Right atrium auricular region (tissue), 2 donors: ENCODE measurements at regions not wholly inside any gene's neighbourhood (a gene's known extent, or its start where the extent isn't known, plus 50 kb on each side); places are given as distances from the start of the nearest gene placed in this dataset.
"Not testable (repeated sequence)": the region's sequence is repeated elsewhere in the genome, so short reads cannot be mapped to it uniquely, and the experiment has no call there.

Source experiments
- DNase-seq: peaks from one replicate; pipeline ENCODE4 v3.0.0-alpha.2; 2019; ENCODE audit warnings: low spot score
- H3K27ac ChIP-seq, 2 donors: fragments of 200-600 bp; sonication (generic); 1 replicate in 1 of 2; 2 replicates in 1 of 2; pipeline ENCODE4 v1.5.1; 2016 to 2019
- H3K27me3 ChIP-seq, 2 donors: fragments of 200-600 bp; sonication (generic); one replicate each; pipeline versions ENCODE4 v1.5.1 to v1.6.0; 2017 to 2019
- H3K36me3 ChIP-seq: fragments of 200-600 bp; sonication (generic); one replicate; pipeline ENCODE4 v1.5.1; 2016
- H3K4me1 ChIP-seq, 2 donors: fragments of 200-600 bp; sonication (generic); one replicate each; pipeline versions ENCODE4 v1.5.1 to v1.6.0; 2017 to 2019
- H3K4me3 ChIP-seq, 2 donors: fragments of 200-600 bp; sonication (generic); 1 replicate in 1 of 2; 2 replicates in 1 of 2; pipeline ENCODE4 v1.5.1; 2017 to 2019; ENCODE audit warnings: mild to moderate bottlenecking in 1 of 2, moderate library complexity in 1 of 2
- H3K9me3 ChIP-seq, 2 donors: fragments of 200-600 bp; sonication (generic); one replicate each; pipeline ENCODE4 v1.5.1; 2019
- TF ChIP-seq, protein P1 (sequence below), 2 donors: fragments of 200-600 bp; sonication (generic); IDR thresholded peaks; one replicate each; pipeline ENCODE4 v1.5.1; 2019; ENCODE audit warnings: antibody characterized with exemption in 2 of 2

DNA sequence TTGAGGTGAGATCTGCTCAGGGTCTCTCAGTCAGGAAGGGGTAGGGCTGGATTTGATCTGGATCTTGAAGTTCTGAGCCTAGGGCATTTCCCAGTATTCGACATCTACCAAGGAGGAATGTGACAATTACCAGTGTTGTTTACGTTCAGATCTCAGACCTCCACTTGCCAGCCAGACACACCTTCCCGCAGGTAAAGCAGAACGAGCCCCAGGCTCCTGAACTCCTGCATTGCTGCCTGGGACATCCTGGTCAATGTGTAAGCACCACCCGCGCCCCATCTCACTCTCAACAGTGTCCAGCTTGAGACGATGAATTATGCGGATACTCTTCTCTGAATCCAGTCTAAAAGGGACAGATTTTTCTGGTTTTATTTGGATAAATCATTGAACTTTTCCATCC, 56.7 kb upstream of the PTCH1 start:
- Histone ChIP-seq H3K36me3 (no peaks in the 10 kb centered on the region), H3K27ac (no peak overlapping the region), H3K27me3 (no peaks in the 10 kb centered on the region), H3K4me1 (peaks cover 0 to 11% of the 10 kb centered on the region in 2 donors), H3K9me3 (no peaks in the 10 kb centered on the region), H3K4me3 (no peak overlapping the region)
- TF ChIP-seq, protein P1, sequence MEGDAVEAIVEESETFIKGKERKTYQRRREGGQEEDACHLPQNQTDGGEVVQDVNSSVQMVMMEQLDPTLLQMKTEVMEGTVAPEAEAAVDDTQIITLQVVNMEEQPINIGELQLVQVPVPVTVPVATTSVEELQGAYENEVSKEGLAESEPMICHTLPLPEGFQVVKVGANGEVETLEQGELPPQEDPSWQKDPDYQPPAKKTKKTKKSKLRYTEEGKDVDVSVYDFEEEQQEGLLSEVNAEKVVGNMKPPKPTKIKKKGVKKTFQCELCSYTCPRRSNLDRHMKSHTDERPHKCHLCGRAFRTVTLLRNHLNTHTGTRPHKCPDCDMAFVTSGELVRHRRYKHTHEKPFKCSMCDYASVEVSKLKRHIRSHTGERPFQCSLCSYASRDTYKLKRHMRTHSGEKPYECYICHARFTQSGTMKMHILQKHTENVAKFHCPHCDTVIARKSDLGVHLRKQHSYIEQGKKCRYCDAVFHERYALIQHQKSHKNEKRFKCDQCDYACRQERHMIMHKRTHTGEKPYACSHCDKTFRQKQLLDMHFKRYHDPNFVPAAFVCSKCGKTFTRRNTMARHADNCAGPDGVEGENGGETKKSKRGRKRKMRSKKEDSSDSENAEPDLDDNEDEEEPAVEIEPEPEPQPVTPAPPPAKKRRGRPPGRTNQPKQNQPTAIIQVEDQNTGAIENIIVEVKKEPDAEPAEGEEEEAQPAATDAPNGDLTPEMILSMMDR (IDR thresholded peaks at IDR 0.05), result no peak
- DNase-seq, result no peak

DNA sequence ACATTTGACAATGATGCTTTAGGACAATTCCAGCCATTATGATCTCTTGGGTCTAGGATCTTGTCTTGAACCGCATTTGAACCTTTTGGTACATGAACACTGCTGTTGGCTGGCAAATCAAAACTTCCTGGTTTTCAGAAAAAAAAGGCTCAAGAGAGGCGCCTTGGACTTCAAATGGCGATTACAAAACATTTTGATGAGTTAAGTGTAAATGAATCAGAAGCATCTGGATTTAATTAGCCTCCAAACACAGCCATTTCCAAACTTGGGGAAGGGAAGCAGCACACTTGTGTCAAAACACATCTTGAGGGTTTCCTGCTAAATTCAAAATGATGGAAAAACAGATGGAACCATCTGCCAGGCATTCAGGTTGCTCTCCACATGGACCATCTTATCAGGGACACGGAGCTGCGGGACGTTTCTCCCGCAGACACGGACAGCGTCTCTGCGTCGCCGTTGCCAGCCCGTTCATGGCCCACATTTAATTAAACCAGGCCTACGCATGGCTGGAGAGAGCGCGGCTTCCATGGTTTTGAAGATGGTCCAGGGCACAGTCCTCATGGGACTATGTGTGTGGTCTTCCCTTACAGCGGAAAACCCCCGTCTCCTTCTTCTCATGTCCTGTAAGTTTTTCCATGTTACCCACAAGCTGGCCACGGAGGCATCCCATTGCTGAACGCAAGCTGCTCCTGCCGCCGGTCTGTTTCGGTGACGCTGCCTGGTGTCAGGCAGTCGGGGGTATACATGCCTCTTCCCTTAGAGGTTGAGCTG, 55.8 kb upstream of the PTCH1 start:
- H3K27ac ChIP-seq, result no peak overlapping the region
- no peaks in the 10 kb centered on the region for H3K9me3 ChIP-seq
- no peak overlapping the region for H3K4me3 ChIP-seq
- DNase-seq, result no peak
- H3K36me3 ChIP-seq, result no peaks in the 10 kb centered on the region
- H3K4me1 ChIP-seq, result peaks cover 0 to 11% of the 10 kb centered on the region in 2 donors
- no peaks in the 10 kb centered on the region for H3K27me3 ChIP-seq
- TF ChIP-seq, protein P1 (IDR thresholded peaks at IDR 0.05), result no peak

DNA sequence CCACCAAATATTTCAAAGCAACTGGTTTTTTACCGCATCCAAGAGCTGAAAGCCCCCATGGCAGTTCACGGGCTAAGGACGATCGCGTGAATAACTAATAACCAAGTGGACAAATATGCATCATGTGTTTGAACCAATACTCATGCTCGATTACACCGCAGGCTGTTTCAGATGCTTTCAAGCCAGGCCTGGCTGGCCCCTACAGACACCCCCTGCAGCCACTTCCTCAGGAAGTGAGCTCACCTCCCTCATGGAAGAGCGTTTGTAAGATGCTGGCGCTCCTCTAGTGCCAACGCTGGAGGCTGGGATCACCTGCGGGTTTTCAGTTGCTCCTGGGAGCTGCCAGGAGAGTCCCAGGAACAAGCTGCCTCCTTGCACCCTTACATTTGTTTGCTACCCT, 53.9 kb upstream of the PTCH1 start:
- H3K4me1 ChIP-seq, result peaks cover 0 to 11% of the 10 kb centered on the region in 2 donors
- H3K27me3 ChIP-seq, result no peaks in the 10 kb centered on the region
- no peak overlapping the region for H3K4me3 ChIP-seq
- H3K36me3 ChIP-seq, result no peaks in the 10 kb centered on the region
- H3K9me3 ChIP-seq, result no peaks in the 10 kb centered on the region
- no peak overlapping the region for H3K27ac ChIP-seq
- no peak for DNase-seq
- TF ChIP-seq, protein P1 (IDR thresholded peaks at IDR 0.05), result no peak

DNA sequence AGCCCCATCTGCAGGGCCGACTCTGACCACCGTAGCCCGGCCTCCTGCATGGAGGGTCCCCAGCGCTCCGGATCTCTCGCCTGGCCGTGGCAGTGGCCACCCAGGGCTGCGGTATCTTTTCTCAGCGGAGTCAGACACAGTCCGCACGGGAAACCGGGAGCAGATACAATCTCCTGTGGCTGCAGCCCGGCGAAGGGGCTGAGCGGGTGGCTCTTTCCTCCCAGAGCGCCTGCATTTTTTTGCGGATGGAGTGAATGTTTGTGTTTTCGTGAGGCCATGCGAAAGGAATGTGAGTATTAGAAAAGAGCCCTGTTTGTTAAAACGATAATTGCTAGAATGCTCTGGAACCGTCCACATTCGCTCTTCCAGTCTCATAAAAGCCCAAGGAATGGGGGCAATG, 53.4 kb upstream of the PTCH1 start:
- Histone ChIP-seq H3K4me1 (peaks cover 0 to 11% of the 10 kb centered on the region in 2 donors), H3K9me3 (no peaks in the 10 kb centered on the region), H3K4me3 (peak overlapping the region in 1 of 2 donors; percentile 23), H3K27ac (no peak overlapping the region), H3K27me3 (no peaks in the 10 kb centered on the region), H3K36me3 (no peaks in the 10 kb centered on the region)
- TF ChIP-seq, protein P1 (IDR thresholded peaks at IDR 0.05), result no peak
- DNase-seq, result no peak

DNA sequence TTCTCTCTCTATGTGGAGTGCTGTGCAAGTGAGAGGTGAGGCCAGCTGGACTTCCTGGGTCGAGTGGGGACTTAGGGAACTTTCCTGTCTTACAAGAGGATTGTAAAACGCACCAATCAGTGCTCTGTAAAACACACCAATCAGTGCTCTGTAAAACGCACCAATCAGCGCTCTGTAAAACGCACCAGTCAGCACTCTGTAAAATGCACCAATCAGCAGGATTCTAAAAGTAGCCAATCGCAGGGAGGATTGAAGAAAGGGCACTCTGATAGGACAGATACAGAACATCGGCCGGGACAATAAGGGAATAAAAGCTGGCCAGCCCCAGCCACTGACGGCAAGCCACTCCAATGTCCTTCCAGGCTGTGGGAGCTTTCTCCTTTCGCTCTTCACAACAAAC, 52.0 kb upstream of the PTCH1 start:
- not testable (repeated sequence) for H3K36me3 ChIP-seq, H3K27me3 ChIP-seq, H3K9me3 ChIP-seq, H3K4me3 ChIP-seq, H3K27ac ChIP-seq, DNase-seq
- H3K4me1 ChIP-seq, result peaks cover 0 to 11% of the 10 kb centered on the region in 2 donors
